RWPE1 (cell line): ENCODE measurements at regions not wholly inside any gene's neighbourhood (a gene's known extent, or its start where the extent isn't known, plus 50 kb on each side); places are given as distances from the start of the nearest gene placed in this dataset.

Source experiments
- CTCF ChIA-PET: fragments of 350-600 bp; sonication (Branson Sonifier 250); formaldehyde crosslinking; extraction: SDS; loops from one replicate; lab custom pipeline; 2021; lab: Yijun Ruan, JAX
- POLR2A ChIA-PET: fragments of 400-600 bp; formaldehyde crosslinking; extraction: SDS; loops from one replicate; lab custom pipeline; 2020; ENCODE audit warnings: antibody characterized with exemption; ENCODE audit not compliant: low non-redundant PET; lab: Yijun Ruan, JAX
- DNase-seq: peaks from one replicate; pipeline ENCODE4 v3.0.0; 2012; ENCODE audit warnings: low spot score
- H3K27ac ChIP-seq: fragments of 450-650 bp; 2 replicates; pipeline ENCODE4 v1.5.1; 2017
- CTCF ChIP-seq: fragments of 450-650 bp; conservative IDR thresholded peaks from 2 replicates; pipeline ENCODE4 v1.5.1; 2017; ENCODE audit warnings: low read depth, mild to moderate bottlenecking

- CTCF ChIA-PET = interaction anchor here (0.6 to 0.8 kb wide), 4 partner anchors 18 to 499 kb away, joined by 3 to 4 read pairs (median 3); no protein-coding TSS in a partner anchor
- POLR2A ChIA-PET = no interaction called here
- peak; percentile 69 for TF ChIP-seq CTCF
Measured at GRCh38 chrX:49754233-49754857, 58.6 kb upstream of the PAGE1 start.

GRCh38 chrX:49753691-49754090 lies 57.9 kb upstream of the PAGE1 start:
- no peak for TF ChIP-seq CTCF
- ChIA-PET POLR2A (no interaction called here), CTCF (interaction anchor here (0.6 to 0.7 kb wide), 2 partner anchors 19 to 115 kb away, joined by 3 to 4 read pairs; no protein-coding TSS in a partner anchor)

More at GRCh38 chrX:49754233-49754857, 58.6 kb upstream of the PAGE1 start:
- DNase-seq = peak; percentile 3
- no peak overlapping the region for H3K27ac ChIP-seq

GRCh38 chrX:49748211-49748956 lies 52.6 kb upstream of the PAGE1 start:
- TF ChIP-seq CTCF = no peak
- CTCF ChIA-PET = no interaction called here
- no peak for DNase-seq

More at GRCh38 chrX:49753691-49754090, 57.9 kb upstream of the PAGE1 start:
- DNase-seq = no peak
- H3K27ac ChIP-seq = no peak overlapping the region

GRCh38 chrX:49746306-49746705 lies 50.5 kb upstream of the PAGE1 start:
- DNase-seq = no peak
- CTCF ChIA-PET = no interaction called here
- TF ChIP-seq CTCF = no peak
- H3K27ac ChIP-seq = no peak overlapping the region
- POLR2A ChIA-PET = no interaction called here

More at GRCh38 chrX:49748211-49748956, 52.6 kb upstream of the PAGE1 start:
- POLR2A ChIA-PET = no interaction called here
- H3K27ac ChIP-seq = no peak overlapping the region
